ENCODE measurements at regions not wholly inside any gene's neighbourhood (a gene's known extent, or its start where the extent isn't known, plus 50 kb on each side); places are given as distances from the start of the nearest gene placed in this dataset.
"Not testable (repeated sequence)": the region's sequence is repeated elsewhere in the genome, so short reads cannot be mapped to it uniquely, and the experiment has no call there.

- not testable (repeated sequence) for H3K36me3 Mint-ChIP-seq (ENCODE audit: low read depth); H3K27me3 Mint-ChIP-seq; H3K4me1 Mint-ChIP-seq; H3K4me3 Mint-ChIP-seq; H3K9me3 Mint-ChIP-seq; DNase-seq; H3K27ac Mint-ChIP-seq; ATAC-seq
Measured at GRCh38 chrY:17827155-17827554, 52.9 kb downstream of the CDY2B start.

- DNase-seq; H3K9me3 Mint-ChIP-seq; H3K27me3 Mint-ChIP-seq; H3K4me3 Mint-ChIP-seq; H3K4me1 Mint-ChIP-seq; H3K36me3 Mint-ChIP-seq (ENCODE audit: low read depth); H3K27ac Mint-ChIP-seq; ATAC-seq: not testable (repeated sequence)
Measured at GRCh38 chrY:17819700-17820099, 60.3 kb downstream of the CDY2B start.

GRCh38 chrY:17819025-17819646 is 60.9 kb downstream of the CDY2B start:
- H3K27ac Mint-ChIP-seq; H3K36me3 Mint-ChIP-seq (ENCODE audit: low read depth); H3K27me3 Mint-ChIP-seq; H3K4me1 Mint-ChIP-seq; DNase-seq; ATAC-seq; H3K4me3 Mint-ChIP-seq; H3K9me3 Mint-ChIP-seq: not testable (repeated sequence)

- ATAC-seq; H3K4me3 Mint-ChIP-seq; H3K4me1 Mint-ChIP-seq; H3K27ac Mint-ChIP-seq; H3K9me3 Mint-ChIP-seq; H3K27me3 Mint-ChIP-seq; H3K36me3 Mint-ChIP-seq (ENCODE audit: low read depth); DNase-seq: not testable (repeated sequence)
Measured at GRCh38 chrY:17817076-17818068, 62.6 kb downstream of the CDY2B start.

- H3K36me3 Mint-ChIP-seq (ENCODE audit: low read depth); H3K27ac Mint-ChIP-seq; DNase-seq; ATAC-seq; H3K27me3 Mint-ChIP-seq; H3K9me3 Mint-ChIP-seq; H3K4me1 Mint-ChIP-seq; H3K4me3 Mint-ChIP-seq: not testable (repeated sequence)
Measured at GRCh38 chrY:17812664-17813063, 67.4 kb downstream of the CDY2B start.

GRCh38 chrY:17799915-17800314 is 80.1 kb downstream of the CDY2B start:
- not testable (repeated sequence) for H3K4me1 Mint-ChIP-seq

GRCh38 chrY:17787214-17787613 is 92.8 kb downstream of the CDY2B start:
- not testable (repeated sequence) for H3K36me3 Mint-ChIP-seq (ENCODE audit: low read depth); H3K4me3 Mint-ChIP-seq; DNase-seq; H3K27ac Mint-ChIP-seq; H3K27me3 Mint-ChIP-seq; H3K4me1 Mint-ChIP-seq; ATAC-seq; H3K9me3 Mint-ChIP-seq

More at GRCh38 chrY:17799915-17800314, 80.1 kb downstream of the CDY2B start:
- H3K27ac Mint-ChIP-seq; DNase-seq; H3K36me3 Mint-ChIP-seq (ENCODE audit: low read depth); H3K27me3 Mint-ChIP-seq; H3K4me3 Mint-ChIP-seq; ATAC-seq; H3K9me3 Mint-ChIP-seq: not testable (repeated sequence)

GRCh38 chrY:17766000-17766699 is 113.9 kb downstream of the CDY2B start:
- DNase-seq; H3K4me1 Mint-ChIP-seq; H3K4me3 Mint-ChIP-seq; H3K36me3 Mint-ChIP-seq (ENCODE audit: low read depth); ATAC-seq; H3K27me3 Mint-ChIP-seq; H3K27ac Mint-ChIP-seq; H3K9me3 Mint-ChIP-seq: not testable (repeated sequence)

- H3K4me1 Mint-ChIP-seq; H3K4me3 Mint-ChIP-seq; H3K27me3 Mint-ChIP-seq; DNase-seq; H3K9me3 Mint-ChIP-seq; H3K36me3 Mint-ChIP-seq (ENCODE audit: low read depth); H3K27ac Mint-ChIP-seq; ATAC-seq: not testable (repeated sequence)
Measured at GRCh38 chrY:17759213-17759612, 120.8 kb downstream of the CDY2B start.

- not testable (repeated sequence) for DNase-seq; H3K27ac Mint-ChIP-seq; H3K4me1 Mint-ChIP-seq; H3K27me3 Mint-ChIP-seq; H3K9me3 Mint-ChIP-seq; H3K36me3 Mint-ChIP-seq (ENCODE audit: low read depth); ATAC-seq; H3K4me3 Mint-ChIP-seq
Measured at GRCh38 chrY:17752887-17753497, 127.0 kb downstream of the CDY2B start.

GRCh38 chrY:17739852-17740251 is 140.2 kb downstream of the CDY2B start:
- H3K27ac Mint-ChIP-seq; H3K4me1 Mint-ChIP-seq; DNase-seq; H3K9me3 Mint-ChIP-seq; H3K4me3 Mint-ChIP-seq; H3K36me3 Mint-ChIP-seq (ENCODE audit: low read depth); H3K27me3 Mint-ChIP-seq; ATAC-seq: not testable (repeated sequence)

- H3K27me3 Mint-ChIP-seq; H3K9me3 Mint-ChIP-seq; H3K4me1 Mint-ChIP-seq; ATAC-seq; H3K27ac Mint-ChIP-seq; H3K4me3 Mint-ChIP-seq; H3K36me3 Mint-ChIP-seq (ENCODE audit: low read depth); DNase-seq: not testable (repeated sequence)
Measured at GRCh38 chrY:17729474-17729873, 150.5 kb downstream of the CDY2B start.

- not testable (repeated sequence) for H3K36me3 Mint-ChIP-seq (ENCODE audit: low read depth); DNase-seq; ATAC-seq; H3K4me1 Mint-ChIP-seq; H3K9me3 Mint-ChIP-seq; H3K27ac Mint-ChIP-seq; H3K4me3 Mint-ChIP-seq; H3K27me3 Mint-ChIP-seq
Measured at GRCh38 chrY:17716329-17717043, 163.5 kb downstream of the CDY2B start.

- not testable (repeated sequence) for ATAC-seq; H3K27ac Mint-ChIP-seq; H3K4me3 Mint-ChIP-seq; H3K36me3 Mint-ChIP-seq (ENCODE audit: low read depth); H3K27me3 Mint-ChIP-seq; DNase-seq; H3K4me1 Mint-ChIP-seq; H3K9me3 Mint-ChIP-seq
Measured at GRCh38 chrY:17668037-17668436, 212.0 kb downstream of the CDY2B start.
